ENCODE measurements at regions not wholly inside any gene's neighbourhood (a gene's known extent, or its start where the extent isn't known, plus 50 kb on each side); places are given as distances from the start of the nearest gene placed in this dataset.
A peak's percentile ranks its signal among the peaks of the same experiment; 100 is the strongest.

- DNase-seq, result no peak
These were observed 476.8 kb downstream of the MBD2 start for GRCh38 chr18:53747663-53748160.

- DNase-seq, result no peak
These were observed 477.3 kb downstream of the MBD2 start for GRCh38 chr18:53747210-53747609.

GRCh38 chr18:53745986-53746385, 478.5 kb downstream of the MBD2 start:
- DNase-seq, result no peak

- DNase-seq, result peak; percentile 61
These were observed 479.1 kb downstream of the MBD2 start for GRCh38 chr18:53745224-53745967.

- DNase-seq, result no peak
These were observed 484.8 kb downstream of the MBD2 start for GRCh38 chr18:53739700-53740099.

GRCh38 chr18:53735526-53735925, 488.9 kb downstream of the MBD2 start:
- no peak for DNase-seq

- DNase-seq, result no peak
These were observed 509.1 kb downstream of the MBD2 start for GRCh38 chr18:53715243-53715853.

- no peak for DNase-seq
These were observed 514.4 kb downstream of the MBD2 start for GRCh38 chr18:53710080-53710479.

- DNase-seq, result no peak
These were observed 522.0 kb downstream of the MBD2 start for GRCh38 chr18:53702480-53702879.

GRCh38 chr18:53701697-53702096, 522.8 kb downstream of the MBD2 start:
- no peak for DNase-seq

GRCh38 chr18:53698907-53699306, 525.6 kb downstream of the MBD2 start:
- peak; percentile 83 for DNase-seq

GRCh38 chr18:53689886-53690285, 534.6 kb downstream of the MBD2 start:
- peak; percentile 55 for DNase-seq

GRCh38 chr18:53686965-53687364, 537.5 kb downstream of the MBD2 start:
- peak; percentile 50 for DNase-seq

GRCh38 chr18:53682796-53683195, 541.7 kb downstream of the MBD2 start:
- no peak for DNase-seq

- no peak for DNase-seq
These were observed 547.0 kb downstream of the MBD2 start for GRCh38 chr18:53677480-53677879.

GRCh38 chr18:53665701-53666100, 558.8 kb downstream of the MBD2 start:
- no peak for DNase-seq

GRCh38 chr18:53664575-53664974, 559.9 kb downstream of the MBD2 start:
- DNase-seq, result no peak

- no peak for DNase-seq
These were observed 564.2 kb downstream of the MBD2 start for GRCh38 chr18:53660306-53660705.

GRCh38 chr18:53657257-53657656, 567.2 kb downstream of the MBD2 start:
- no peak for DNase-seq

GRCh38 chr18:53649621-53650020, 574.8 kb downstream of the MBD2 start:
- no peak for DNase-seq

- DNase-seq, result no peak
These were observed 579.5 kb downstream of the MBD2 start for GRCh38 chr18:53644799-53645471.

GRCh38 chr18:53639687-53640086, 584.8 kb downstream of the MBD2 start:
- no peak for DNase-seq

GRCh38 chr18:53629337-53629736, 595.1 kb downstream of the MBD2 start:
- no peak for DNase-seq

GRCh38 chr18:53625997-53626599, 598.4 kb downstream of the MBD2 start:
- no peak for DNase-seq

All from OCI-M1 (cell line).